Ascending aorta (tissue), 2 donors: ENCODE measurements at regions not wholly inside any gene's neighbourhood (a gene's known extent, or its start where the extent isn't known, plus 50 kb on each side); places are given as distances from the start of the nearest gene placed in this dataset.

Experiments
- DNase-seq, 2 donors: peaks; one replicate each; pipeline ENCODE4 v3.0.0-alpha.2; 2019; ENCODE audit warnings: low spot score in 2 of 2
- H3K27ac ChIP-seq, 2 donors: fragments of 200-600 bp; sonication (generic); one replicate each; pipeline ENCODE4 v1.5.1; 2016 to 2017; ENCODE audit warnings: mild to moderate bottlenecking in 1 of 2
- H3K27me3 ChIP-seq: fragments of 200-600 bp; sonication (generic); one replicate; pipeline ENCODE4 v1.5.1; 2017
- H3K36me3 ChIP-seq, 2 donors: fragments of 200-600 bp; sonication (generic); one replicate each; pipeline ENCODE4 v1.5.1; 2016
- H3K4me1 ChIP-seq, 2 donors: fragments of 200-600 bp; sonication (generic); one replicate each; pipeline ENCODE4 v1.5.1; 2016 to 2017; ENCODE audit warnings: mild to moderate bottlenecking in 1 of 2
- H3K4me3 ChIP-seq, 2 donors: fragments of 200-600 bp; sonication (generic); one replicate each; pipeline ENCODE4 v1.5.1; 2016 to 2017; ENCODE audit warnings: mild to moderate bottlenecking in 1 of 2
- H3K9me3 ChIP-seq, 2 donors: fragments of 200-600 bp; sonication (generic); one replicate each; pipeline ENCODE4 v1.5.1; 2016
- intact Hi-C: fragments of 100-400 bp; cut with DNase I; formaldehyde crosslinking; loops from one replicate; pipeline ENCODE4 v1.15.1; 2023
- TF ChIP-seq, protein P1 (sequence below), 3 experiments: fragments of 200-600 bp in 2 of 3; fragments of 450-650 bp in 1 of 3; sonication (generic) in 2 of 3; IDR thresholded peaks; one replicate each; pipeline ENCODE4 v1.5.1; 2016 to 2019; ENCODE audit warnings: antibody characterized with exemption in 3 of 3, mild to moderate bottlenecking in 1 of 3, moderate library complexity in 1 of 3

GRCh38 chr2:55116598-55116964 lies 66.3 kb upstream of the RTN4 start:
- DNase-seq, result no peak
- intact Hi-C loops, result loop anchor here (10.0 kb wide), 1 partner anchor 392 kb away; the partner anchor contains the start of gene EML6
- Histone ChIP-seq H3K27me3 (no peaks in the 10 kb centered on the region), H3K36me3 (no peaks in the 10 kb centered on the region), H3K4me3 (no peak overlapping the region), H3K4me1 (peaks cover 9 to 26% of the 10 kb centered on the region in 2 donors), H3K9me3 (no peaks in the 10 kb centered on the region), H3K27ac (no peak overlapping the region)
- TF ChIP-seq, protein P1, sequence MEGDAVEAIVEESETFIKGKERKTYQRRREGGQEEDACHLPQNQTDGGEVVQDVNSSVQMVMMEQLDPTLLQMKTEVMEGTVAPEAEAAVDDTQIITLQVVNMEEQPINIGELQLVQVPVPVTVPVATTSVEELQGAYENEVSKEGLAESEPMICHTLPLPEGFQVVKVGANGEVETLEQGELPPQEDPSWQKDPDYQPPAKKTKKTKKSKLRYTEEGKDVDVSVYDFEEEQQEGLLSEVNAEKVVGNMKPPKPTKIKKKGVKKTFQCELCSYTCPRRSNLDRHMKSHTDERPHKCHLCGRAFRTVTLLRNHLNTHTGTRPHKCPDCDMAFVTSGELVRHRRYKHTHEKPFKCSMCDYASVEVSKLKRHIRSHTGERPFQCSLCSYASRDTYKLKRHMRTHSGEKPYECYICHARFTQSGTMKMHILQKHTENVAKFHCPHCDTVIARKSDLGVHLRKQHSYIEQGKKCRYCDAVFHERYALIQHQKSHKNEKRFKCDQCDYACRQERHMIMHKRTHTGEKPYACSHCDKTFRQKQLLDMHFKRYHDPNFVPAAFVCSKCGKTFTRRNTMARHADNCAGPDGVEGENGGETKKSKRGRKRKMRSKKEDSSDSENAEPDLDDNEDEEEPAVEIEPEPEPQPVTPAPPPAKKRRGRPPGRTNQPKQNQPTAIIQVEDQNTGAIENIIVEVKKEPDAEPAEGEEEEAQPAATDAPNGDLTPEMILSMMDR (IDR thresholded peaks at IDR 0.05), result no peak

- Histone ChIP-seq H3K27ac (no peak overlapping the region), H3K9me3 (no peaks in the 10 kb centered on the region), H3K36me3 (no peaks in the 10 kb centered on the region), H3K4me3 (no peak overlapping the region), H3K27me3 (no peaks in the 10 kb centered on the region), H3K4me1 (peaks cover 13 to 30% of the 10 kb centered on the region in 2 donors)
- DNase-seq, result no peak
- intact Hi-C loops, result loop anchor here (2.0 to 10.0 kb wide), 2 partner anchors 41 to 391 kb away; partner anchors contain the start of gene EML6
- TF ChIP-seq, protein P1 (IDR thresholded peaks at IDR 0.05), result no peak
These were observed 65.7 kb upstream of the RTN4 start for GRCh38 chr2:55115761-55116597.

GRCh38 chr2:55114597-55114996 lies 64.3 kb upstream of the RTN4 start:
- no peak overlapping the region for H3K4me3 ChIP-seq
- TF ChIP-seq, protein P1 (IDR thresholded peaks at IDR 0.05), result no peak
- H3K27me3 ChIP-seq, result no peaks in the 10 kb centered on the region
- peaks cover 9 to 28% of the 10 kb centered on the region in 2 donors for H3K4me1 ChIP-seq
- intact Hi-C loops, result loop anchor here (2.0 to 10.0 kb wide), 2 partner anchors 42 to 390 kb away; partner anchors contain the start of gene EML6
- H3K27ac ChIP-seq, result no peak overlapping the region
- H3K36me3 ChIP-seq, result no peaks in the 10 kb centered on the region
- no peaks in the 10 kb centered on the region for H3K9me3 ChIP-seq
- DNase-seq, result no peak

DNA sequence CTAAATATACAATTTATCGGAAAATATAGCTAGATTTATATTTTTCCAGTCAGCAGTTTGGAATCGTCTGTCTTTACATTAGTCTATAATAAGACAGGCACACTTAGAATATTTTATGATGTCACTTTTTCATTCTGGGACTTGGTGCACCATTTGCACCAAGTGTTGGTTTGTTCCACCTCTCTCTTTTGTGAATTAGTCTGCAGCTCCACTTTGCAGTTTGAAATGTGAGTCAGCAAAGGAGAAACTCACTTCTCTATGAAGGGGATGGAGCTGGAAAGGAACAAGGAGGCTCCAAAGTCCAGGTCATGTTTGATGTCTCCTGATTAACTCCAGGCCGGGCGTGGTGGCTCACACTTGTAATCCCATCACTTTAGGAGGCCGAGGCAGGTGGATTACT lies 63.8 kb upstream of the RTN4 start:
- TF ChIP-seq, protein P1 (IDR thresholded peaks at IDR 0.05), result no peak
- intact Hi-C loops, result loop anchor here (2.0 to 10.0 kb wide), 2 partner anchors 43 to 389 kb away; partner anchors contain the start of gene EML6
- Histone ChIP-seq H3K4me1 (peaks cover 9 to 32% of the 10 kb centered on the region in 2 donors), H3K9me3 (no peaks in the 10 kb centered on the region), H3K36me3 (no peaks in the 10 kb centered on the region), H3K27me3 (no peaks in the 10 kb centered on the region), H3K4me3 (no peak overlapping the region), H3K27ac (peak overlapping the region in 1 of 2 donors; percentile 81)
- DNase-seq, result no peak

GRCh38 chr2:55112229-55113031 lies 62.2 kb upstream of the RTN4 start:
- intact Hi-C loops, result loop anchor here (10.0 kb wide), 1 partner anchor 388 kb away; the partner anchor contains the start of gene EML6
- no peaks in the 10 kb centered on the region for H3K9me3 ChIP-seq
- no peaks in the 10 kb centered on the region for H3K36me3 ChIP-seq
- peak in 1 of 2 donors; percentile 88 for DNase-seq
- no peaks in the 10 kb centered on the region for H3K27me3 ChIP-seq
- H3K4me1 ChIP-seq, result peaks cover 9 to 32% of the 10 kb centered on the region in 2 donors
- TF ChIP-seq, protein P1 (IDR thresholded peaks at IDR 0.05), result peak in 1 of 3 experiments; percentile 13
- peak overlapping the region; percentile 81 to 88 for H3K27ac ChIP-seq
- H3K4me3 ChIP-seq, result no peak overlapping the region
